ENCODE measurements at regions not wholly inside any gene's neighbourhood (a gene's known extent, or its start where the extent isn't known, plus 50 kb on each side); places are given as distances from the start of the nearest gene placed in this dataset.

GRCh38 chr1:193619911-193620310 is 433.5 kb upstream of the B3GALT2 start:
- Mint-ChIP-seq H3K36me3 (no peaks in the 10 kb centered on the region), H3K4me1 (peaks cover 2 to 13% (median 8%) of the 10 kb centered on the region in 4 donors), H3K4me3 (no peak overlapping the region), H3K9me3 (peaks cover 0 to 9% (median 2%) of the 10 kb centered on the region in 7 donors), H3K27me3 (no peaks in the 10 kb centered on the region), H3K27ac (no peak overlapping the region)
- Histone ChIP-seq H3K27ac (ENCODE audit: insufficient read depth, low read length, poor library complexity, severe bottlenecking) (no peak overlapping the region), H3K27me3 (ENCODE audit: control insufficient read depth, insufficient read depth, low read length) (no peaks in the 10 kb centered on the region), H3K9me3 (ENCODE audit: control insufficient read depth in 2 of 2, low read length in 2 of 2) (no peaks in the 10 kb centered on the region), H3K4me1 (ENCODE audit: control insufficient read depth, insufficient read depth, low read length, poor library complexity, severe bottlenecking) (no peaks in the 10 kb centered on the region), H3K4me3 (ENCODE audit: low read depth, low read length) (no peak overlapping the region), H3K36me3 (ENCODE audit: control insufficient read depth, insufficient read depth, low read length) (no peaks in the 10 kb centered on the region)
- DNase-seq (no peak), ATAC-seq (ENCODE audit: low read depth in 2 of 2) (no peak)

DNA sequence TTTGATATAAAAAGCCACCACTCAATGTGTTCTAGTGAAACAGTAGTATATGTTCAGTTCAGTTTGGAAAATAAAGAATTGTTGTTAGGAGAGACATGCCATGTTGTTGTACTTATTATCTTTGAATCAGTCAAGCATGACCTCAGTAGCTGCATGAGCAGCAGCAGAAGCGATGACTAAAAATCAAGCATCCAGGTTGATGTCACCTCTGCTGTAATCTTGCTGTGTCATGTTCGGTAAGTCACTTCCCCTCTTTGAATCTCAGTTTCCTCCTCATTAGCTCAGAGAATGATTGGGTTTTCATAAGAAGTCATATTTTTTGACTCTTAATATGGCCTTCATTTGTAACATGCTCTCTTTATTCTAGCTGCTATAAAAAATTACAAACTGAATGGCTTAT is 428.4 kb upstream of the B3GALT2 start:
- Histone ChIP-seq H3K27ac (ENCODE audit: insufficient read depth, low read length, poor library complexity, severe bottlenecking) (no peak overlapping the region), H3K4me1 (ENCODE audit: control insufficient read depth, insufficient read depth, low read length, poor library complexity, severe bottlenecking) (no peaks in the 10 kb centered on the region), H3K4me3 (ENCODE audit: low read depth, low read length) (no peak overlapping the region), H3K9me3 (ENCODE audit: control insufficient read depth in 2 of 2, low read length in 2 of 2) (no peaks in the 10 kb centered on the region), H3K36me3 (ENCODE audit: control insufficient read depth, insufficient read depth, low read length) (no peaks in the 10 kb centered on the region), H3K27me3 (ENCODE audit: control insufficient read depth, insufficient read depth, low read length) (no peaks in the 10 kb centered on the region)
- DNase-seq (peak in 2 of 3 donors; percentile 9 to 48), ATAC-seq (ENCODE audit: low read depth in 2 of 2) (peak; percentile 60 to 66)
- Mint-ChIP-seq H3K4me1 (peaks cover 6 to 36% (median 13%) of the 10 kb centered on the region in 4 donors), H3K9me3 (peaks cover 0 to 5% (median 2%) of the 10 kb centered on the region in 7 donors), H3K36me3 (no peaks in the 10 kb centered on the region), H3K4me3 (no peak overlapping the region), H3K27me3 (no peaks in the 10 kb centered on the region), H3K27ac (peak overlapping the region in 1 of 3 donors; percentile 9)

- no peaks in the 10 kb centered on the region for H3K27me3 ChIP-seq (ENCODE audit: control insufficient read depth, insufficient read depth, low read length)
- peaks cover 0 to 4% (median 2%) of the 10 kb centered on the region in 7 donors for H3K9me3 Mint-ChIP-seq
- H3K4me3 Mint-ChIP-seq = no peak overlapping the region
- no peak for ATAC-seq (ENCODE audit: low read depth in 2 of 2)
- H3K4me3 ChIP-seq (ENCODE audit: low read depth, low read length) = no peak overlapping the region
- no peaks in the 10 kb centered on the region for H3K36me3 Mint-ChIP-seq
- H3K27me3 Mint-ChIP-seq = no peaks in the 10 kb centered on the region
- no peak overlapping the region for H3K27ac Mint-ChIP-seq
- H3K4me1 Mint-ChIP-seq = peaks cover 11 to 41% (median 17%) of the 10 kb centered on the region in 4 donors
- H3K27ac ChIP-seq (ENCODE audit: insufficient read depth, low read length, poor library complexity, severe bottlenecking) = no peak overlapping the region
- no peaks in the 10 kb centered on the region for H3K36me3 ChIP-seq (ENCODE audit: control insufficient read depth, insufficient read depth, low read length)
- no peaks in the 10 kb centered on the region for H3K9me3 ChIP-seq (ENCODE audit: control insufficient read depth in 2 of 2, low read length in 2 of 2)
- H3K4me1 ChIP-seq (ENCODE audit: control insufficient read depth, insufficient read depth, low read length, poor library complexity, severe bottlenecking) = peaks cover 5% of the 10 kb centered on the region
- DNase-seq = no peak
Observed at GRCh38 chr1:193614275-193614674, 427.9 kb upstream of the B3GALT2 start.

DNA sequence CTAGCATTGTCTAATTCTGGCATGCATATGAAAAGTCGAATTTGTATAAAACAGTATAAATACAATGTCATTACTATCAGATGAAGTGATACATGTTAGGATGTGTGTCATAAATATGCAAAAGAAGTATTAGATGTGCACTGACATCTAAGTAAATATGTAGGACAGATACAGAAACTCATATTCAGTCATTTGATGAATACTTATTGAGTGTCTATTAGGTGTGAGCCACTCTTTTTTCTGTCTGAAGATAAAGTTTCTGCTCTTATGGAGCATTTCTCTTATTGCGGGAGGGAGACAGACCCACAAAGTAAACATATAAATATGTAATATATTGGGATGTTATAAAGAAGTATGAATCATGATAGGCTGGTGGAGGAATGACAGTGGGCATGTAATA is 426.6 kb upstream of the B3GALT2 start:
- Mint-ChIP-seq H3K27me3 (no peaks in the 10 kb centered on the region), H3K9me3 (peaks cover 0 to 8% (median 4%) of the 10 kb centered on the region in 7 donors), H3K27ac (peak overlapping the region in 2 of 3 donors; percentile 28 to 38), H3K4me3 (no peak overlapping the region), H3K4me1 (peaks cover 16 to 46% (median 23%) of the 10 kb centered on the region in 4 donors), H3K36me3 (peaks cover 8% of the 10 kb centered on the region)
- Histone ChIP-seq H3K27ac (ENCODE audit: insufficient read depth, low read length, poor library complexity, severe bottlenecking) (no peak overlapping the region), H3K27me3 (ENCODE audit: control insufficient read depth, insufficient read depth, low read length) (no peaks in the 10 kb centered on the region), H3K4me1 (ENCODE audit: control insufficient read depth, insufficient read depth, low read length, poor library complexity, severe bottlenecking) (peaks cover 7% of the 10 kb centered on the region), H3K4me3 (ENCODE audit: low read depth, low read length) (no peak overlapping the region), H3K9me3 (ENCODE audit: control insufficient read depth in 2 of 2, low read length in 2 of 2) (no peaks in the 10 kb centered on the region), H3K36me3 (ENCODE audit: control insufficient read depth, insufficient read depth, low read length) (no peaks in the 10 kb centered on the region)
- no peak for DNase-seq
- ATAC-seq (ENCODE audit: low read depth in 2 of 2) = no peak

DNA sequence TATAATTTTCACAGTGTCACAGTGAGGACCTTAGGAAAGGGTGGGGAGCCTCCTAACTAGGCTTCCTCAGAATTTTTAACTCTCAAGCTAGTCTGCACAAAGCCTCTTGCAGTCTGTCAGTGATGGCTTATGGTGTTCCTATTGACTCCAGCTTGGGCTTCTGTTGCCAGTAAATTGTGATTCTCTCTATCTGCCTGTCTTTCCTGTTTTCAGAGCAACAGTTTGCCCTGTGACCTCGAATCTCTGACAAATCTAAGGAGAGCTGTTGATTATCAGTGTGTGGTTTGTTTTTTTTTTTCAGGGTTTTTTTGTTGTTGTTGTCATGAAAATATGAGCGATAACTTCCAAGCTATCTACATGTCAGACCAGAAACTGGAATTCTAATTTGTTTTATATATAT is 423.2 kb upstream of the B3GALT2 start:
- H3K27ac Mint-ChIP-seq = peak overlapping the region in 2 of 3 donors; percentile 57
- no peak overlapping the region for H3K4me3 ChIP-seq (ENCODE audit: low read depth, low read length)
- H3K36me3 Mint-ChIP-seq = peaks cover 8% of the 10 kb centered on the region
- ATAC-seq (ENCODE audit: low read depth in 2 of 2) (peak in 1 of 2 donors; percentile 53), DNase-seq (no peak)
- H3K27me3 Mint-ChIP-seq = no peaks in the 10 kb centered on the region
- no peaks in the 10 kb centered on the region for H3K36me3 ChIP-seq (ENCODE audit: control insufficient read depth, insufficient read depth, low read length)
- H3K27me3 ChIP-seq (ENCODE audit: control insufficient read depth, insufficient read depth, low read length) = no peaks in the 10 kb centered on the region
- H3K27ac ChIP-seq (ENCODE audit: insufficient read depth, low read length, poor library complexity, severe bottlenecking) = peak overlapping the region; percentile 34
- H3K4me1 ChIP-seq (ENCODE audit: control insufficient read depth, insufficient read depth, low read length, poor library complexity, severe bottlenecking) = peaks cover 7% of the 10 kb centered on the region
- H3K9me3 Mint-ChIP-seq = peaks cover 1 to 11% (median 4%) of the 10 kb centered on the region in 7 donors
- peak overlapping the region in 1 of 4 donors; percentile 28 for H3K4me3 Mint-ChIP-seq
- H3K4me1 Mint-ChIP-seq = peaks cover 31 to 46% (median 38%) of the 10 kb centered on the region in 4 donors
- H3K9me3 ChIP-seq (ENCODE audit: control insufficient read depth in 2 of 2, low read length in 2 of 2) = no peaks in the 10 kb centered on the region

DNA sequence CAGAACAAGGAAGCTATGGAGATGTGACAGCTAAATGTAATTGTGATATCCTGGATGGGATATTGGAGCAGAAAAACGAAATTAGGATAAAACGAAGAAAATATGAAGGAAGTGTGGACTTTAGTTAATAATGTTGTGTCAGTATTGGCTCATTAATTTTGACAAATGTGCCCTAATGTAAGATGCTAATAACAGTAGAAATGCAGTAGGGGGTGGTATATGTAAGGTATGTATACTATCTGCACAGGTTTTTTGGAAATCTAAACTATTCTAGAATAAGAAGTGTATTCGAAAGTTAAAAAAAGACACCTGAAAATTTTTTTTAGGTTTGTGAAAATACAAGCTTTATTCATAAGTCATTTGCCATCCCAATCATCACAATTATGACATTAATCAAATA is 421.4 kb upstream of the B3GALT2 start:
- peaks cover 30 to 48% (median 45%) of the 10 kb centered on the region in 4 donors for H3K4me1 Mint-ChIP-seq
- peak overlapping the region in 1 of 3 donors; percentile 7 for H3K27ac Mint-ChIP-seq
- no peak for DNase-seq

GRCh38 chr1:193606035-193606434 is 419.6 kb upstream of the B3GALT2 start:
- H3K27ac Mint-ChIP-seq = no peak overlapping the region
- no peaks in the 10 kb centered on the region for H3K27me3 Mint-ChIP-seq
- Histone ChIP-seq H3K27ac (ENCODE audit: insufficient read depth, low read length, poor library complexity, severe bottlenecking) (no peak overlapping the region), H3K9me3 (ENCODE audit: control insufficient read depth in 2 of 2, low read length in 2 of 2) (no peaks in the 10 kb centered on the region), H3K4me1 (ENCODE audit: control insufficient read depth, insufficient read depth, low read length, poor library complexity, severe bottlenecking) (peaks cover 7% of the 10 kb centered on the region), H3K27me3 (ENCODE audit: control insufficient read depth, insufficient read depth, low read length) (no peaks in the 10 kb centered on the region), H3K4me3 (ENCODE audit: low read depth, low read length) (peak overlapping the region; percentile 74), H3K36me3 (ENCODE audit: control insufficient read depth, insufficient read depth, low read length) (no peaks in the 10 kb centered on the region)
- H3K4me3 Mint-ChIP-seq = peak overlapping the region in 2 of 4 donors; percentile 42 to 72
- peaks cover 0 to 11% (median 4%) of the 10 kb centered on the region in 7 donors for H3K9me3 Mint-ChIP-seq
- ATAC-seq (ENCODE audit: low read depth in 2 of 2) (no peak), DNase-seq (no peak)
- H3K4me1 Mint-ChIP-seq = peaks cover 34 to 51% (median 47%) of the 10 kb centered on the region in 4 donors
- peaks cover 8% of the 10 kb centered on the region for H3K36me3 Mint-ChIP-seq

More for the DNA sequence above, 421.4 kb upstream of the B3GALT2 start:
- no peak overlapping the region for H3K27ac ChIP-seq (ENCODE audit: insufficient read depth, low read length, poor library complexity, severe bottlenecking)
- no peak for ATAC-seq (ENCODE audit: low read depth in 2 of 2)
- no peak overlapping the region for H3K4me3 ChIP-seq (ENCODE audit: low read depth, low read length)
- no peaks in the 10 kb centered on the region for H3K9me3 ChIP-seq (ENCODE audit: control insufficient read depth in 2 of 2, low read length in 2 of 2)
- H3K36me3 Mint-ChIP-seq = peaks cover 8% of the 10 kb centered on the region
- H3K27me3 ChIP-seq (ENCODE audit: control insufficient read depth, insufficient read depth, low read length) = no peaks in the 10 kb centered on the region
- peaks cover 7% of the 10 kb centered on the region for H3K4me1 ChIP-seq (ENCODE audit: control insufficient read depth, insufficient read depth, low read length, poor library complexity, severe bottlenecking)
- no peak overlapping the region for H3K4me3 Mint-ChIP-seq
- peaks cover 0 to 11% (median 4%) of the 10 kb centered on the region in 7 donors for H3K9me3 Mint-ChIP-seq
- H3K36me3 ChIP-seq (ENCODE audit: control insufficient read depth, insufficient read depth, low read length) = no peaks in the 10 kb centered on the region
- no peaks in the 10 kb centered on the region for H3K27me3 Mint-ChIP-seq

DNA sequence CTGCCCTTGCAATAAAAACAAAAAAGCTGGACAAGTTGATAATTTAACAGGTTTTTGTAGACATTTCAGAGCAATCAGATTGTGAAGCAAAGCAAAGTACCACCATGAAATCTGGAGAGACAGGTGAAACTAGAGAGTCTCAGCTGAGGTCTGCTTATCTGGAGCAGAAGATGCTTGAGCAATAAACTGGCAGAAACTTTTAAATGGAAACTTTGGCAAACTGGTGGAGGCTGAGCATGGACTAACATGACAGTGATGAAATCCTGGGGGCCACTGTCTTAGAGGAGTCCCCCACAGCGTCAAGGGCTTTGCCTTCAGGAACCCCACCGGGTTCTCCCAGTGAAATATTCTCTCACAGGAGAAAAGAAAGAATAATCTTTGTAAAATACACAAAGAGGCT is 416.3 kb upstream of the B3GALT2 start:
- H3K27ac Mint-ChIP-seq = peak overlapping the region in 1 of 3 donors; percentile 19
- H3K27me3 Mint-ChIP-seq = no peaks in the 10 kb centered on the region
- H3K4me1 Mint-ChIP-seq = peaks cover 21 to 37% (median 33%) of the 10 kb centered on the region in 4 donors
- peaks cover 0 to 7% (median 1%) of the 10 kb centered on the region in 7 donors for H3K9me3 Mint-ChIP-seq
- peak overlapping the region in 2 of 4 donors; percentile 1 to 6 for H3K4me3 Mint-ChIP-seq
- Histone ChIP-seq H3K9me3 (ENCODE audit: control insufficient read depth in 2 of 2, low read length in 2 of 2) (no peaks in the 10 kb centered on the region), H3K27ac (ENCODE audit: insufficient read depth, low read length, poor library complexity, severe bottlenecking) (no peak overlapping the region), H3K4me1 (ENCODE audit: control insufficient read depth, insufficient read depth, low read length, poor library complexity, severe bottlenecking) (no peaks in the 10 kb centered on the region), H3K36me3 (ENCODE audit: control insufficient read depth, insufficient read depth, low read length) (no peaks in the 10 kb centered on the region), H3K27me3 (ENCODE audit: control insufficient read depth, insufficient read depth, low read length) (no peaks in the 10 kb centered on the region), H3K4me3 (ENCODE audit: low read depth, low read length) (no peak overlapping the region)
- ATAC-seq (ENCODE audit: low read depth in 2 of 2) = no peak
- no peak for DNase-seq
- peaks cover 5% of the 10 kb centered on the region for H3K36me3 Mint-ChIP-seq

Data from CD4-positive, CD25-positive, alpha-beta regulatory T cell (primary cell).